Kidney (tissue), 13 donors: ENCODE measurements at regions not wholly inside any gene's neighbourhood (a gene's known extent, or its start where the extent isn't known, plus 50 kb on each side); places are given as distances from the start of the nearest gene placed in this dataset.

Source experiments
- DNase-seq, 5 donors: peaks; one replicate each; pipeline ENCODE4 v3.0.0-alpha.2; 2013 to 2020
- FAIRE-seq: peaks from 2 replicates; lab custom pipeline; 2012; peaks lifted over from hg19 to GRCh38; lab: Jason Lieb, UNC
- H3K27ac ChIP-seq, 2 donors: one replicate each; pipeline ENCODE4 v1.7.0; 2013; ENCODE audit warnings: low read depth in 2 of 2, low read length in 2 of 2, inconsistent platforms in 1 of 2
- H3K27me3 ChIP-seq: one replicate; pipeline ENCODE4 v1.7.1; 2013; ENCODE audit warnings: low read length, inconsistent platforms; ENCODE audit not compliant: control insufficient read depth, insufficient read depth
- H3K36me3 ChIP-seq, 3 donors: one replicate each; pipeline versions ENCODE4 v1.7.0 to v1.7.1; 2013; ENCODE audit warnings: low read length in 3 of 3, control low read depth in 1 of 3, inconsistent platforms in 1 of 3; ENCODE audit not compliant: insufficient read depth in 3 of 3, control insufficient read depth in 2 of 3
- H3K4me1 ChIP-seq, 3 donors: one replicate each; pipeline versions ENCODE4 v1.7.0 to v1.7.1; 2013; ENCODE audit warnings: low read length in 3 of 3, inconsistent platforms in 1 of 3, low read depth in 1 of 3; ENCODE audit not compliant: control insufficient read depth in 2 of 3, insufficient read depth in 2 of 3
- H3K4me3 ChIP-seq, 3 donors: one replicate each; pipeline versions ENCODE4 v1.7.0 to v1.8.1; 2013; ENCODE audit warnings: low read length in 3 of 3, control low read depth in 1 of 3, inconsistent platforms in 1 of 3
- H3K9ac ChIP-seq, 3 donors: one replicate each; pipeline versions ENCODE4 v1.7.0 to v1.7.1; 2013; ENCODE audit warnings: low read length in 3 of 3, control low read depth in 1 of 3, inconsistent platforms in 1 of 3
- H3K9me3 ChIP-seq, 3 donors: one replicate each; pipeline versions ENCODE4 v1.7.0 to v1.7.1; 2013; ENCODE audit warnings: low read length in 3 of 3, control low read depth in 1 of 3, inconsistent platforms in 1 of 3; ENCODE audit not compliant: control insufficient read depth in 2 of 3, insufficient read depth in 1 of 3
- CTCF ChIP-seq: IDR thresholded peaks from 3 replicates; pipeline ENCODE4 v1.5.1; 2012; ENCODE audit warnings: mild to moderate bottlenecking, moderate library complexity, borderline replicate concordance; ENCODE audit not compliant: insufficient read depth; ENCODE audit errors: extremely low read depth
- intact Hi-C: fragments of 100-400 bp; cut with DNase I; formaldehyde crosslinking; loops from one replicate; pipeline ENCODE4 v1.11.1; 2022
- donor health status: control.
- donor health status: control.
- donor health status: control.
- donor health status: control.
- donor health status: control.
- donor health status: DM: yes; HTN: yes; CAD: no.
- donor health status: Normal renal cell carcinoma (clear cell type).

- no peak for FAIRE-seq
- H3K27me3 ChIP-seq, result no peaks in the 10 kb centered on the region
Observed at GRCh38 chr5:33224285-33224961, 216.3 kb upstream of the TARS1 start.

GRCh38 chr5:33227247-33227646 is 213.5 kb upstream of the TARS1 start:
- FAIRE-seq (no peak), DNase-seq (no peak)
- H3K27me3 ChIP-seq, result no peaks in the 10 kb centered on the region
- H3K4me1 ChIP-seq, result no peaks in the 10 kb centered on the region
- H3K9ac ChIP-seq, result no peak overlapping the region
- H3K27ac ChIP-seq, result no peak overlapping the region
- peaks cover 0 to 4% (median 0%) of the 10 kb centered on the region in 3 donors for H3K9me3 ChIP-seq
- no peak for TF ChIP-seq CTCF
- H3K36me3 ChIP-seq, result no peaks in the 10 kb centered on the region
- intact Hi-C loops, result no loop called here
- H3K4me3 ChIP-seq, result no peak overlapping the region

More at GRCh38 chr5:33224285-33224961, 216.3 kb upstream of the TARS1 start:
- Histone ChIP-seq H3K4me3 (no peak overlapping the region), H3K4me1 (no peaks in the 10 kb centered on the region), H3K27ac (no peak overlapping the region), H3K36me3 (no peaks in the 10 kb centered on the region), H3K9ac (no peak overlapping the region), H3K9me3 (peaks cover 0 to 4% (median 0%) of the 10 kb centered on the region in 3 donors)
- DNase-seq, result no peak
- intact Hi-C loops, result no loop called here
- TF ChIP-seq CTCF, result no peak

GRCh38 chr5:33227746-33228145 is 213.0 kb upstream of the TARS1 start:
- Histone ChIP-seq H3K27ac (no peak overlapping the region), H3K9ac (no peak overlapping the region), H3K4me1 (no peaks in the 10 kb centered on the region), H3K4me3 (no peak overlapping the region), H3K9me3 (peaks cover 0 to 4% (median 0%) of the 10 kb centered on the region in 3 donors), H3K36me3 (no peaks in the 10 kb centered on the region), H3K27me3 (no peaks in the 10 kb centered on the region)
- TF ChIP-seq CTCF, result no peak
- DNase-seq, result no peak
- no peak for FAIRE-seq
- intact Hi-C loops, result no loop called here
